HEK293T (cell line): ENCODE measurements at regions not wholly inside any gene's neighbourhood (a gene's known extent, or its start where the extent isn't known, plus 50 kb on each side); places are given as distances from the start of the nearest gene placed in this dataset.

Experiments used
- CTBP1 ChIP-seq: fragments of 450-650 bp; IDR thresholded peaks from 2 replicates; pipeline ENCODE4 v1.6.1; 2016; ENCODE audit warnings: borderline replicate concordance
- ELF4 ChIP-seq: fragments of 450-650 bp; IDR thresholded peaks from 2 replicates; pipeline ENCODE4 v1.6.1; 2017; ENCODE audit warnings: antibody characterized with exemption
- FOXM1 ChIP-seq: fragments of 450-650 bp; IDR thresholded peaks from 2 replicates; pipeline ENCODE4 v1.6.1; 2017; ENCODE audit warnings: mild to moderate bottlenecking, borderline replicate concordance
- PKNOX1 ChIP-seq: fragments of 450-650 bp; IDR thresholded peaks from 2 replicates; pipeline ENCODE4 v1.6.1; 2016
- SUZ12 ChIP-seq: fragments of 450-650 bp; IDR thresholded peaks from 2 replicates; pipeline ENCODE4 v1.6.1; 2016; ENCODE audit warnings: mild to moderate bottlenecking

- no peak for TF ChIP-seq PKNOX1
- TF ChIP-seq FOXM1, result no peak
- TF ChIP-seq SUZ12, result no peak
- no peak for TF ChIP-seq ELF4
- TF ChIP-seq CTBP1, result no peak
These were observed 74.9 kb upstream of the APCDD1 start for GRCh38 chr18:10379522-10379921.
